ENCODE measurements at regions not wholly inside any gene's neighbourhood (a gene's known extent, or its start where the extent isn't known, plus 50 kb on each side); places are given as distances from the start of the nearest gene placed in this dataset.

- Histone ChIP-seq H3K79me1 (ENCODE audit: insufficient read depth, low read depth, low read length, poor library complexity, severe bottlenecking) (no peaks in the 10 kb centered on the region), H2AFZ (ENCODE audit: low read length) (no peak overlapping the region), H3K4ac (ENCODE audit: low read depth, low read length) (no peak overlapping the region), H4K5ac (ENCODE audit: insufficient read length, low read depth, low read length) (no peak overlapping the region), H4K20me1 (ENCODE audit: control insufficient read depth, insufficient read depth, insufficient read length) (no peaks in the 10 kb centered on the region), H3K18ac (ENCODE audit: insufficient read length, low read depth, low read length) (no peak overlapping the region), H3T11ph (ENCODE audit: low read length) (no peak overlapping the region), H4K91ac (ENCODE audit: insufficient read length, low read depth, low read length) (no peak overlapping the region), H3K27ac (ENCODE audit: insufficient read length, low read depth, low read length) (no peak overlapping the region), H3K4me2 (ENCODE audit: insufficient read depth, insufficient read length, low read length) (no peak overlapping the region), H3K79me2 (ENCODE audit: insufficient read depth, low read length) (no peaks in the 10 kb centered on the region), H2BK12ac (ENCODE audit: insufficient read length, low read depth, low read length) (no peak overlapping the region), H2BK15ac (ENCODE audit: low read depth, low read length) (no peak overlapping the region), H2BK5ac (ENCODE audit: insufficient read length, low read length) (no peak overlapping the region), H3K27me3 (ENCODE audit: insufficient read depth, low read length) (no peaks in the 10 kb centered on the region), H2AK5ac (ENCODE audit: insufficient read length, low read length) (no peak overlapping the region), H4K8ac (replicated peaks; ENCODE audit: insufficient read length, low read depth, low read length) (no peak overlapping the region), H3K23me2 (ENCODE audit: insufficient read length, low read depth, low read length, poor library complexity, severe bottlenecking) (no peaks in the 10 kb centered on the region), H2BK120ac (ENCODE audit: low read depth, low read length, poor library complexity, severe bottlenecking) (no peak overlapping the region), H3K56ac (ENCODE audit: insufficient read length, low read depth, low read length) (no peak overlapping the region), H3K23ac (ENCODE audit: insufficient read length, low read depth, low read length) (no peak overlapping the region), H3K4me1 (ENCODE audit: insufficient read depth, low read length) (no peaks in the 10 kb centered on the region), H3K14ac (ENCODE audit: insufficient read depth, low read length) (no peak overlapping the region), H2BK20ac (ENCODE audit: low read depth, low read length, poor library complexity, severe bottlenecking) (no peak overlapping the region), H3K9me3 (ENCODE audit: control insufficient read depth, low read depth, low read length) (no peaks in the 10 kb centered on the region), H3K9ac (ENCODE audit: extremely low read depth, insufficient read length, low read length) (no peak overlapping the region)
- no peaks in the 10 kb centered on the region for H3K36me3 Mint-ChIP-seq (ENCODE audit: insufficient read depth in 1 of 3, low read depth in 3 of 3)
- peaks cover 0 to 3% of the 10 kb centered on the region in 2 experiments; a peak in 1 of 4 replicates for H3K4me1 Mint-ChIP-seq
- no CpG with 5 or more reads among the region's 4 CpGs for WGBS (ENCODE audit: extremely low coverage, insufficient read length, low lambda C conversion rate)
- no peak overlapping the region for H3K27ac Mint-ChIP-seq
- no peak overlapping the region for H3K4me3 Mint-ChIP-seq
- TF ChIP-seq, protein P1, sequence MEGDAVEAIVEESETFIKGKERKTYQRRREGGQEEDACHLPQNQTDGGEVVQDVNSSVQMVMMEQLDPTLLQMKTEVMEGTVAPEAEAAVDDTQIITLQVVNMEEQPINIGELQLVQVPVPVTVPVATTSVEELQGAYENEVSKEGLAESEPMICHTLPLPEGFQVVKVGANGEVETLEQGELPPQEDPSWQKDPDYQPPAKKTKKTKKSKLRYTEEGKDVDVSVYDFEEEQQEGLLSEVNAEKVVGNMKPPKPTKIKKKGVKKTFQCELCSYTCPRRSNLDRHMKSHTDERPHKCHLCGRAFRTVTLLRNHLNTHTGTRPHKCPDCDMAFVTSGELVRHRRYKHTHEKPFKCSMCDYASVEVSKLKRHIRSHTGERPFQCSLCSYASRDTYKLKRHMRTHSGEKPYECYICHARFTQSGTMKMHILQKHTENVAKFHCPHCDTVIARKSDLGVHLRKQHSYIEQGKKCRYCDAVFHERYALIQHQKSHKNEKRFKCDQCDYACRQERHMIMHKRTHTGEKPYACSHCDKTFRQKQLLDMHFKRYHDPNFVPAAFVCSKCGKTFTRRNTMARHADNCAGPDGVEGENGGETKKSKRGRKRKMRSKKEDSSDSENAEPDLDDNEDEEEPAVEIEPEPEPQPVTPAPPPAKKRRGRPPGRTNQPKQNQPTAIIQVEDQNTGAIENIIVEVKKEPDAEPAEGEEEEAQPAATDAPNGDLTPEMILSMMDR (conservative IDR thresholded peaks at IDR 0.05), result no peak
- H3K27me3 Mint-ChIP-seq (ENCODE audit: low read depth), result no peaks in the 10 kb centered on the region
- DNase-seq, result no peak
- no peaks in the 10 kb centered on the region for H3K9me3 Mint-ChIP-seq
These were observed 364.6 kb upstream of the ZNF385D start for GRCh38 chr3:22115581-22115980.
